HEK293T (cell line): ENCODE measurements at regions not wholly inside any gene's neighbourhood (a gene's known extent, or its start where the extent isn't known, plus 50 kb on each side); places are given as distances from the start of the nearest gene placed in this dataset.

Experiments used
- CTCF ChIA-PET: fragments of 350-600 bp; formaldehyde crosslinking; extraction: SDS; loops from one replicate; lab custom pipeline; 2021; ENCODE audit warnings: antibody characterized with exemption, inconsistent platforms; lab: Yijun Ruan, JAX
- POLR2A ChIA-PET: fragments of 350-600 bp; formaldehyde crosslinking; extraction: SDS; loops from one replicate; lab custom pipeline; 2020; ENCODE audit warnings: antibody characterized with exemption, inconsistent platforms; lab: Yijun Ruan, JAX
- DNase-seq: peaks from one replicate; pipeline ENCODE4 v3.0.0; 2012; ENCODE audit warnings: mixed read lengths; ENCODE audit errors: extremely low spot score
- ARNT ChIP-seq: fragments of 450-650 bp; IDR thresholded peaks from 2 replicates; pipeline ENCODE4 v1.6.1; 2017; ENCODE audit warnings: mild to moderate bottlenecking
- BHLHE40 ChIP-seq: fragments of 450-650 bp; IDR thresholded peaks from 2 replicates; pipeline ENCODE4 v1.6.1; 2016; ENCODE audit warnings: mild to moderate bottlenecking, moderate library complexity, borderline replicate concordance
- CTBP1 ChIP-seq: fragments of 450-650 bp; IDR thresholded peaks from 2 replicates; pipeline ENCODE4 v1.6.1; 2016; ENCODE audit warnings: borderline replicate concordance
- ELF4 ChIP-seq: fragments of 450-650 bp; IDR thresholded peaks from 2 replicates; pipeline ENCODE4 v1.6.1; 2017; ENCODE audit warnings: antibody characterized with exemption
- FOXA1 ChIP-seq: fragments of 450-650 bp; IDR thresholded peaks from 2 replicates; pipeline ENCODE4 v1.6.1; 2016; ENCODE audit warnings: mild to moderate bottlenecking
- FOXK2 ChIP-seq: fragments of 450-650 bp; IDR thresholded peaks from 2 replicates; pipeline ENCODE4 v1.6.1; 2016; ENCODE audit warnings: mild to moderate bottlenecking
- FOXM1 ChIP-seq: fragments of 450-650 bp; IDR thresholded peaks from 2 replicates; pipeline ENCODE4 v1.6.1; 2017; ENCODE audit warnings: mild to moderate bottlenecking, borderline replicate concordance
- HDGF ChIP-seq: fragments of 450-650 bp; IDR thresholded peaks from 2 replicates; pipeline ENCODE4 v1.6.1; 2017; ENCODE audit warnings: antibody characterized with exemption, borderline replicate concordance
- L3MBTL2 ChIP-seq: fragments of 450-650 bp; conservative IDR thresholded peaks from 2 replicates; pipeline ENCODE4 v1.6.1; 2016; ENCODE audit warnings: mild to moderate bottlenecking
- LEF1 ChIP-seq: fragments of 450-650 bp; IDR thresholded peaks from 2 replicates; pipeline ENCODE4 v1.6.1; 2017; ENCODE audit warnings: mild to moderate bottlenecking, borderline replicate concordance
- NFRKB ChIP-seq: fragments of 450-650 bp; IDR thresholded peaks from 2 replicates; pipeline ENCODE4 v1.6.1; 2016; ENCODE audit warnings: mild to moderate bottlenecking, moderate library complexity
- SP1 ChIP-seq: fragments of 450-650 bp; IDR thresholded peaks from 2 replicates; pipeline ENCODE4 v1.6.1; 2017
- SUZ12 ChIP-seq: fragments of 450-650 bp; IDR thresholded peaks from 2 replicates; pipeline ENCODE4 v1.6.1; 2016; ENCODE audit warnings: mild to moderate bottlenecking
- TARDBP ChIP-seq: fragments of 450-650 bp; IDR thresholded peaks from 2 replicates; pipeline ENCODE4 v1.6.1; 2016
- ZNF384 ChIP-seq: fragments of 450-650 bp; IDR thresholded peaks from 2 replicates; pipeline ENCODE4 v1.6.1; 2016
- TF ChIP-seq, protein P1 (sequence below): fragments of 450-650 bp; IDR thresholded peaks from 2 replicates; pipeline ENCODE4 v1.6.1; 2016

DNA sequence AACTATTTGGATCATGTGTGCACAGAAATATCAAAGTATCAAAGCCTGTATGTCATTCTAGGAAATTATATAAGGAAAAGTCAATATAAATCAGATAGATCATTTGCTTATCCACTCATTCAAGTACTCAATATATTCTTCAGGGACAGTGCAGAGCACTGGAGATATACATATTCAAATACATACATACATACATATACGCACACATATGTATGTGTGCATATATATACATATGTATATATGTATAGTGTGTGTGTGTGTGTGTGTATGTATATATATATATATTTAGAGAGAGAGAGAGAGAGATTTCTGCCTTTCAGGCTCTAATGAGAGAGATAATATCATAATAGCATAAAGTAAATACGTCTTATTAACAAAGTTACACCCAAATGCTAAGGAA is 169.2 kb downstream of the PMP22 start:
- ChIA-PET POLR2A (no interaction called here), CTCF (no interaction called here)
- TF ChIP-seq HDGF (no peak), NFRKB (no peak)
- DNase-seq: no peak

DNA sequence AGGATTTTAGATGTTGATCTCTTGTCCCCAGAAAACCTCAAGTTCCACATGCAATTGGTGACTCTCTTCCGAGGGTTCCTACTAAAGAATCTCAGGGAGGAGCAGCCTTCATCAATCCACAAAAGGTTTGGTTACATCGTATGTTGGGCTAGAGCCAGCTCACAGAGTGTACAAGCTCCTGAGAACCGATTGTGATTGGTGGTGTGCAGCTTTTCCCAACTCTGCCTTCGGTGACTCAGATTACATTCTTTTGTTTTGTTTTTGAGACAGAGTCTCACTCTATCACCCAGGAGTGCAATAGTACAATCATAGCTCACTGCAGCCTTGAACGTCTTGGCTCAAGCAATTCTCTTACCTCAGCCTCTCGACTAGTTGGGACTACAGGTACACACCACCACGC is 172.4 kb downstream of the PMP22 start:
- POLR2A ChIA-PET: no interaction called here
- no peak for DNase-seq
- TF ChIP-seq FOXK2 (no peak), FOXA1 (no peak), ARNT (no peak), CTBP1 (no peak), ELF4 (no peak), BHLHE40 (no peak), SP1 (no peak), HDGF (no peak), LEF1 (no peak), FOXM1 (no peak)
- CTCF ChIA-PET: no interaction called here

DNA sequence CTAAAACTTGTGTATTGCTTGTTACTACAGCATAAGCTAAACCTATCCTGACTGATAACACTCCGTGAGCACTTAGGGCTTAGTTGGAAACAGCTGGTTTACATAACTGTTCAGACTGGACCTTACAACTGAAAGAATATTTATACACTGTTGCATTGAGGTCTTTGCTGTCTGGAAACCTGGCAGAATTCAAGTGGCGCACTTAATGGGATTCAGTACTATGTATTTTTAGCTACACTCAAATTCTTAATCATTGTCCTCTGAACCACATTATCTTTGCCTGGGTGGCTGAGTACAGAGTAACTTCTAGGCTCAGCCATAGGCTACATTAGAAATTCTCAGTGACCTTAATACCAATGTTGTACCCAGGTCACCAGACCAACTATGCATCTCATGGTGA is 172.9 kb downstream of the PMP22 start:
- ChIA-PET POLR2A (no interaction called here), CTCF (no interaction called here)

DNA sequence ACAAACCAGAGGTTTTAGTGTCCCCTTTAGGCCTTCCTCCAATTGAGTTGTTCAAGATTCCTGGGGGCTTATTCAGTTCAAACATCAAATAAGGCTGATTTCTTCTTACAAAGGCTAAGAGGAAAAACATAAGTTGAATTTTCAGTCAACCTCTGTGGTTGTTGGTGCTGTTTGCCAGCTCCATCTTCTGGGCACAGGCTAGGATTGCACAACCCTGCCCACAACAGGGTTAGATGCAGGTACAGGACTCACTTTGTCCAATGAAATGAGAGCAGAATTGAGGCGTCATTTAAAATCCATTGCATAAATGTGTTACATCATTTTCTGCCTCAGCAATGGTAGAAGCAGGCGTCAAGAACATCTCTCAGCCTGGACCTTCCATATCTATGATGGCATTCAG is 173.3 kb downstream of the PMP22 start:
- ChIA-PET CTCF (no interaction called here), POLR2A (no interaction called here)
- DNase-seq: no peak
- TF ChIP-seq TARDBP: no peak

More for the DNA sequence above, 172.9 kb downstream of the PMP22 start:
- TF ChIP-seq SUZ12 (no peak), CTBP1 (no peak), ELF4 (no peak), L3MBTL2 (no peak), HDGF (no peak), NFRKB (no peak), FOXA1 (no peak)
- TF ChIP-seq, protein P1, sequence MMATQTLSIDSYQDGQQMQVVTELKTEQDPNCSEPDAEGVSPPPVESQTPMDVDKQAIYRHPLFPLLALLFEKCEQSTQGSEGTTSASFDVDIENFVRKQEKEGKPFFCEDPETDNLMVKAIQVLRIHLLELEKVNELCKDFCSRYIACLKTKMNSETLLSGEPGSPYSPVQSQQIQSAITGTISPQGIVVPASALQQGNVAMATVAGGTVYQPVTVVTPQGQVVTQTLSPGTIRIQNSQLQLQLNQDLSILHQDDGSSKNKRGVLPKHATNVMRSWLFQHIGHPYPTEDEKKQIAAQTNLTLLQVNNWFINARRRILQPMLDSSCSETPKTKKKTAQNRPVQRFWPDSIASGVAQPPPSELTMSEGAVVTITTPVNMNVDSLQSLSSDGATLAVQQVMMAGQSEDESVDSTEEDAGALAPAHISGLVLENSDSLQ: no peak
- no peak for DNase-seq

DNA sequence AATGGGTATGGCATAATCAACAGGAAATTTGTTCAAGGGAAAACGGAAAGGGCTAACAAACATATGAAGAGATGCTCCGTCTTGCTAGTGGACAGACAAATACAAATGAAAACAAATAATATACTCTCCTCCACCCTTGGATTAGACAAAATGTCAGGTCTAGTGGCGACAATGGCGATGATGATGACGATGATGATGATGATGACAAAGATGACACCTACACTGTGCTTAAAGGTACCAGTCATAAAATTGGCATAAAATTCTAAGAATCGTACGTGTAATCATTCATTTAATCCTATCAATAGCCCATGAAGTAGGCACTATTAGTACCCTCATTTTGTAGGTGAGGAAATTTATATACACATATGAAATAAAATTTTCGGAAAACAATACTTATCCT is 174.6 kb downstream of the PMP22 start:
- CTCF ChIA-PET: no interaction called here
- POLR2A ChIA-PET: no interaction called here
- TF ChIP-seq FOXM1: no peak
- TF ChIP-seq ZNF384: no peak
- no peak for TF ChIP-seq CTBP1
- no peak for TF ChIP-seq NFRKB
- no peak for TF ChIP-seq HDGF
- TF ChIP-seq BHLHE40: no peak
- no peak for TF ChIP-seq ELF4
- no peak for TF ChIP-seq SUZ12
- TF ChIP-seq ARNT: no peak
- no peak for TF ChIP-seq L3MBTL2
- TF ChIP-seq, protein P1: no peak
- DNase-seq: no peak

DNA sequence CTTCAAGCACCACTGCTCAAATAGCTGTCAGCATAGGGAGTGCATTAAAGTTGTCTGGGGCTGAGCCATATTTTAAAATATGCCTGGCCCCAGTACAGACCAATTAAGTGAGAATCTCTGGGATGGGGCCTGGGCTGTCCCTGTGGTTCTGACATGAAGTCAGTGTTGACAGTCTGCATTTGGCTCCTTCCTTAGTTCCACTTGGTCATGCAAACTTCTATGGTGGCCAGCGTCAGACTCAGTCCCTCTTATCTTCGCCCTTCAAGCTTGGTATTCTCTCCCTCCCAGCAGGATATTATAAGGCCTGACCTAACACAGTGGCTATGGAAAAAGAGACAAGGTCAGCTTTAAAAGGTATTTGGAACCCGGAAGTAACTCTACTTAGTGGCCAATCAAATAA is 177.2 kb downstream of the PMP22 start:
- TF ChIP-seq CTBP1 (no peak), NFRKB (no peak), ZNF384 (no peak), LEF1 (no peak), ELF4 (no peak), TARDBP (no peak), L3MBTL2 (no peak), FOXA1 (no peak), ARNT (no peak), BHLHE40 (no peak), SUZ12 (no peak), SP1 (no peak), HDGF (no peak), FOXK2 (no peak), FOXM1 (no peak)
- TF ChIP-seq, protein P1: no peak
- POLR2A ChIA-PET: no interaction called here
- CTCF ChIA-PET: no interaction called here
- no peak for DNase-seq

DNA sequence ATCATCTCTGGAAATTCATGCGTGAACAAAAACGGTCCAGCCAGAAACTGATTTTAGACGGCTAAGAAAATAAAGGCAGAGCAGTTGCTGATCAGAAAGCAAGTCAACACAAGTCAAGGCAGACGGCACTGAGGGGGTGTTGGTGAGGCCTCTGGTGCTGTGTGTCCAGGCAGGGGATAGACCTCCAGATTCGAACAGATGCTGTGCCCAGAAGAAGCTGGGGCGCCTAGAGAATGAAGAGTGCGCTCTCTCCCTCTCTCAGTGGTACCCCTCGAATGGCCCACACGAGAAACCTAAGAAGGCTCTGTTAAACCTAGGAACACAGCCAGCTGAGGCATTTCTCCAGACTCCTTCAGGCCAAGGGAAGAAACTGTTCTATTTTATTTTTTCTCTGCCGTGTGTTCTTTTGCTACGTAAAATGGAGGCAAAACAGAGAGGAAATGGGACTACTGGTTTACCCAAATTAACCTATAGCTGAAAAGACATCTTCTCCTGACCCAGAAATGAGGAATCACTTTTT is 178.3 kb downstream of the PMP22 start:
- ChIA-PET POLR2A (no interaction called here), CTCF (no interaction called here)
- TF ChIP-seq SP1: no peak
- TF ChIP-seq BHLHE40: no peak
- TF ChIP-seq NFRKB: no peak
- TF ChIP-seq SUZ12: no peak
- TF ChIP-seq ELF4: no peak
- DNase-seq: no peak
